ENCODE measurements at regions not wholly inside any gene's neighbourhood (a gene's known extent, or its start where the extent isn't known, plus 50 kb on each side); places are given as distances from the start of the nearest gene placed in this dataset.

- no peak for TF ChIP-seq OSR1 (CRISPR knock-in tag; IDR thresholded peaks at IDR 0.05)
- no peak for ATAC-seq
Observed at GRCh38 chr11:23022854-23023253, 162.6 kb upstream of the CCDC179 start.

DNA sequence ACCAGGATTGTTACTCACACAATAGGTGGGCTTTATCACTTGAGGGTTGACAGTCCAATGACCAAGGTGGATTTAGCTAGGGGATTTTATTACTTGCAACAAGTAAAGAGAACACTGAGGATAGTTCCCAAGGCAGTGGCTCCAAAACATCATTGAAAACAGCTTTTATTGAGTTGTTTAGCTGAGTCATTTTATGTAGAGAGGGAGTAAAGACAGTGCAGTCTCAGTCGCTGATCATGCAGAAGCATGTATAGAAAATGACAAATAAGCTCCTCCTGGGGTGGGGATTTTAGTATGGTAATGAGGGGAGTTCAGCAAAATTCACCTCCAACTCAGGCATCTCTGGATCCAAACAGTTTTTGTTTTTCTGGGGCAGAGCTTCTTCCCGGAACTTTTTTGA, 163.0 kb upstream of the CCDC179 start:
- TF ChIP-seq ESRRG (CRISPR knock-in tag; IDR thresholded peaks at IDR 0.05) (no peak), GLIS3 (CRISPR knock-in tag; IDR thresholded peaks at IDR 0.05) (no peak), ISL1 (CRISPR knock-in tag; IDR thresholded peaks at IDR 0.05) (no peak), PATZ1 (CRISPR knock-in tag; IDR thresholded peaks at IDR 0.05; ENCODE audit: borderline replicate concordance) (no peak)
- no peak for ATAC-seq

GRCh38 chr11:23041001-23041503, 180.8 kb upstream of the CCDC179 start:
- ATAC-seq: no peak
- TF ChIP-seq GLIS3 (CRISPR knock-in tag; IDR thresholded peaks at IDR 0.05) (no peak), CREB5 (CRISPR knock-in tag; IDR thresholded peaks at IDR 0.05; ENCODE audit: low read depth) (no peak), BACH2 (CRISPR knock-in tag; IDR thresholded peaks at IDR 0.05; ENCODE audit: borderline replicate concordance) (no peak), OSR1 (CRISPR knock-in tag; IDR thresholded peaks at IDR 0.05) (no peak), ZFP30 (CRISPR knock-in tag; IDR thresholded peaks at IDR 0.05) (no peak), CSDC2 (CRISPR knock-in tag; IDR thresholded peaks at IDR 0.05) (no peak), PATZ1 (CRISPR knock-in tag; IDR thresholded peaks at IDR 0.05; ENCODE audit: borderline replicate concordance) (no peak), ESRRG (CRISPR knock-in tag; IDR thresholded peaks at IDR 0.05) (no peak), ZNF70 (CRISPR knock-in tag; IDR thresholded peaks at IDR 0.05) (no peak), ZC3H10 (CRISPR knock-in tag; IDR thresholded peaks at IDR 0.05) (no peak), RARB (CRISPR knock-in tag; IDR thresholded peaks at IDR 0.05) (no peak), PPARA (CRISPR knock-in tag; IDR thresholded peaks at IDR 0.05; ENCODE audit: borderline replicate concordance) (no peak), ZNF8 (CRISPR knock-in tag; IDR thresholded peaks at IDR 0.05) (no peak)

DNA sequence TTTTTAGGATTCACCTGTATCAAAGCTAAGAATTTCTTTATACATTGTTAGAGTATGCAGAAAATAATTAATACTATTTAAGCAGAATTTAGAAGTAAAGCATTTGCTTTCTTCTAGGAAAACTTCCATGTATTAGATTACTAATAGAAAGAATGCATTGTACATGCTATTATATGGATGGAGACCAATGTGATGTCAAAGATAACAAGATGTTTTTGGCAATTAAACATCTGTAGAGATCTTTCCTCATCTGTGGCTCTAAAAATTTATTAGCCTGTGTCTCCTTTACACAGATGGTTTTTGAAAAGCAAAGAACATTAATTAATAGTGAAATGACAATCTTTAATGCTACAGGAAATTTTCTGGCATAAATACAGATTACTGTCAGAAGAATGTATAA, 198.4 kb upstream of the CCDC179 start:
- TF ChIP-seq ESRRG (CRISPR knock-in tag; IDR thresholded peaks at IDR 0.05): no peak
- TF ChIP-seq CSRNP3 (CRISPR knock-in tag; IDR thresholded peaks at IDR 0.05): no peak
- no peak for TF ChIP-seq ISL1 (CRISPR knock-in tag; IDR thresholded peaks at IDR 0.05)
- TF ChIP-seq ZNF565 (CRISPR knock-in tag; conservative IDR thresholded peaks at IDR 0.05; ENCODE audit: low read depth): no peak
- TF ChIP-seq, protein P1, sequence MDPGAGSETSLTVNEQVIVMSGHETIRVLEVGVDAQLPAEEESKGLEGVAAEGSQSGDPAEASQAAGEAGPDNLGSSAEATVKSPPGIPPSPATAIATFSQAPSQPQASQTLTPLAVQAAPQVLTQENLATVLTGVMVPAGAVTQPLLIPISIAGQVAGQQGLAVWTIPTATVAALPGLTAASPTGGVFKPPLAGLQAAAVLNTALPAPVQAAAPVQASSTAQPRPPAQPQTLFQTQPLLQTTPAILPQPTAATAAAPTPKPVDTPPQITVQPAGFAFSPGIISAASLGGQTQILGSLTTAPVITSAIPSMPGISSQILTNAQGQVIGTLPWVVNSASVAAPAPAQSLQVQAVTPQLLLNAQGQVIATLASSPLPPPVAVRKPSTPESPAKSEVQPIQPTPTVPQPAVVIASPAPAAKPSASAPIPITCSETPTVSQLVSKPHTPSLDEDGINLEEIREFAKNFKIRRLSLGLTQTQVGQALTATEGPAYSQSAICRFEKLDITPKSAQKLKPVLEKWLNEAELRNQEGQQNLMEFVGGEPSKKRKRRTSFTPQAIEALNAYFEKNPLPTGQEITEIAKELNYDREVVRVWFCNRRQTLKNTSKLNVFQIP (CRISPR knock-in tag; IDR thresholded peaks at IDR 0.05; ENCODE audit: borderline replicate concordance, low read depth): no peak
- TF ChIP-seq ZNF8 (CRISPR knock-in tag; IDR thresholded peaks at IDR 0.05): no peak
- ATAC-seq: no peak

DNA sequence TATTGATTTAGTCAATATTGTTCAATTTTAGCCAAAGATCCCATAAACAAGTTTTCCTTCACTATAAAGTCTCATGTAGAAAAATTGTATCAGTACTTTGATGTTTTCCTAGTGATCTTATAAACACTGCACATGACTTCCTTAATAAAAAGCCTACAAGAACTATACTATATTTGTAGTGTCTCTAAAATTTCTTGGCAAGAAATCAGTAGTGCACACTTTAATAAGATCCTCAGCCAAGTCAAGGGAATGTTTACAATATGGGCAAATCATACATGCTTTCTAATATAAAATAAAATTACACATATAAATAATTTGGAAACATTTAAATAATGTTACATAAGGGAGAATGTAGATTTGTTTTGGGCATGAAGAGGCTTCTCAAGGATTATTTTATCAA, 203.0 kb upstream of the CCDC179 start:
- TF ChIP-seq ZNF8 (CRISPR knock-in tag; IDR thresholded peaks at IDR 0.05) (no peak), ZC3H10 (CRISPR knock-in tag; IDR thresholded peaks at IDR 0.05) (no peak), RARB (CRISPR knock-in tag; IDR thresholded peaks at IDR 0.05) (no peak)
- ATAC-seq: no peak
